ENCODE measurements at regions not wholly inside any gene's neighbourhood (a gene's known extent, or its start where the extent isn't known, plus 50 kb on each side); places are given as distances from the start of the nearest gene placed in this dataset.

- H3K9me3 ChIP-seq = no peaks in the 10 kb centered on the region
- no peaks in the 10 kb centered on the region for H3K36me3 ChIP-seq
- peaks cover 3% of the 10 kb centered on the region for H3K4me1 ChIP-seq
- no peak overlapping the region for H3K4me3 ChIP-seq
- no peaks in the 10 kb centered on the region for H3K27me3 ChIP-seq
- DNase-seq (ENCODE audit: low spot score in 2 of 2) = no peak
- TF ChIP-seq, protein P1, sequence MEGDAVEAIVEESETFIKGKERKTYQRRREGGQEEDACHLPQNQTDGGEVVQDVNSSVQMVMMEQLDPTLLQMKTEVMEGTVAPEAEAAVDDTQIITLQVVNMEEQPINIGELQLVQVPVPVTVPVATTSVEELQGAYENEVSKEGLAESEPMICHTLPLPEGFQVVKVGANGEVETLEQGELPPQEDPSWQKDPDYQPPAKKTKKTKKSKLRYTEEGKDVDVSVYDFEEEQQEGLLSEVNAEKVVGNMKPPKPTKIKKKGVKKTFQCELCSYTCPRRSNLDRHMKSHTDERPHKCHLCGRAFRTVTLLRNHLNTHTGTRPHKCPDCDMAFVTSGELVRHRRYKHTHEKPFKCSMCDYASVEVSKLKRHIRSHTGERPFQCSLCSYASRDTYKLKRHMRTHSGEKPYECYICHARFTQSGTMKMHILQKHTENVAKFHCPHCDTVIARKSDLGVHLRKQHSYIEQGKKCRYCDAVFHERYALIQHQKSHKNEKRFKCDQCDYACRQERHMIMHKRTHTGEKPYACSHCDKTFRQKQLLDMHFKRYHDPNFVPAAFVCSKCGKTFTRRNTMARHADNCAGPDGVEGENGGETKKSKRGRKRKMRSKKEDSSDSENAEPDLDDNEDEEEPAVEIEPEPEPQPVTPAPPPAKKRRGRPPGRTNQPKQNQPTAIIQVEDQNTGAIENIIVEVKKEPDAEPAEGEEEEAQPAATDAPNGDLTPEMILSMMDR (IDR thresholded peaks at IDR 0.05) = no peak
- TF ChIP-seq POLR2AphosphoS5 (IDR thresholded peaks at IDR 0.05) (no peak), EP300 (IDR thresholded peaks at IDR 0.05) (no peak), POLR2A (IDR thresholded peaks at IDR 0.05) (no peak)
- 21% methylated on average over 8 of the region's 8 CpGs for WGBS
- no peak overlapping the region for H3K27ac ChIP-seq
Observed at GRCh38 chr3:28835751-28836150, 445.1 kb upstream of the RBMS3 start.

- H3K27ac ChIP-seq = no peak overlapping the region
- DNase-seq (ENCODE audit: low spot score in 2 of 2) = no peak
- whole genome bisulfite sequencing = 44% methylated on average over 2 of the region's 2 CpGs
Observed at GRCh38 chr3:28836199-28836598, 444.7 kb upstream of the RBMS3 start.

DNA sequence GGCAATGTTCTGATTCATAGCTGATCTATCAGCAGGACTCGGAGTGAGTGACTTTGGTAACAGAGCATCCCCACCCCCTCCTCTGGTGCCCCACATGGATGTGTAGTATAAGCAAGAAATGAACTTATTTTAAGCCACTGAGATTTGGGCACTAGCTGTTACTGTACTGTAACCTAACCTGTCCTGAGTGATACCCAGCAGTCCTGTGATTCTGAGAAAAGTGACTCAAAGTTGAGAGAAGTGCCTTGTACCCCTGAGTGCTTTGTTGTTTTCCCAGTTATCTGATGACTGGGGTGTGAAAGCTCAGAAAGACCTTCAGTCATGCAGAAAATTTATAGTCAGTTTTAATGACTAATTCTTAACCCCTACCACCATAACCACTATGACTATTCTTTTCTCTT is 439.9 kb upstream of the RBMS3 start:
- no peak overlapping the region for H3K4me3 ChIP-seq
- H3K27ac ChIP-seq = no peak overlapping the region
- H3K36me3 ChIP-seq = no peaks in the 10 kb centered on the region
- 88% methylated on average over 1 of the region's 1 CpG for WGBS
- H3K9me3 ChIP-seq = no peaks in the 10 kb centered on the region
- no peak for DNase-seq (ENCODE audit: low spot score in 2 of 2)
- no peak for TF ChIP-seq POLR2AphosphoS5 (IDR thresholded peaks at IDR 0.05)
- TF ChIP-seq POLR2A (IDR thresholded peaks at IDR 0.05) = no peak
- no peak for TF ChIP-seq EP300 (IDR thresholded peaks at IDR 0.05)
- TF ChIP-seq, protein P1 (IDR thresholded peaks at IDR 0.05) = no peak
- no peaks in the 10 kb centered on the region for H3K4me1 ChIP-seq
- no peaks in the 10 kb centered on the region for H3K27me3 ChIP-seq

More at GRCh38 chr3:28836199-28836598, 444.7 kb upstream of the RBMS3 start:
- Histone ChIP-seq H3K9me3 (no peaks in the 10 kb centered on the region), H3K4me1 (peaks cover 3% of the 10 kb centered on the region), H3K27me3 (no peaks in the 10 kb centered on the region), H3K4me3 (no peak overlapping the region), H3K36me3 (no peaks in the 10 kb centered on the region)
- TF ChIP-seq POLR2AphosphoS5 (IDR thresholded peaks at IDR 0.05) (no peak), POLR2A (IDR thresholded peaks at IDR 0.05) (no peak), EP300 (IDR thresholded peaks at IDR 0.05) (no peak)
- TF ChIP-seq, protein P1 (IDR thresholded peaks at IDR 0.05) = no peak

DNA sequence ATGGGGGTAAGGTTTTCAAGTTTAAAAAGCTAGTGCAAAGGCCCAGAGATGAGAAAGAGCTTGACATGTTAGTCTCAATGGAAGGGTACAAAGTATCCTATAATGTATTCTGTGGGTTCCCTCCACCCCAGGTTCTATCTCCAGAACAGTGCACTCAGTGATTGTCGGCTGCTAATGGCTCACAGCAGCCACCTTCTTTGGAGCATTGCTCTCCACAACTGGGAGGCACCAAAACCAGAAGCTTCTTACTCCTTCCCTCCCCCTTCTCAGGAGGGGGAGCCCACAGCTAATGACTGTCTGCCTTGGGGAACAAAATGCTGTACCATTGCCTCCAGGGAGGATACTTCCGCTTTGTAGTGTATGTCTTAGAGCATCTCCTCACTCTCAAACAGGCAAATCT is 439.4 kb upstream of the RBMS3 start:
- 67% methylated on average over 2 of the region's 2 CpGs for WGBS
- no peak overlapping the region for H3K27ac ChIP-seq
- H3K36me3 ChIP-seq = no peaks in the 10 kb centered on the region
- TF ChIP-seq POLR2AphosphoS5 (IDR thresholded peaks at IDR 0.05) (no peak), POLR2A (IDR thresholded peaks at IDR 0.05) (no peak), EP300 (IDR thresholded peaks at IDR 0.05) (no peak)
- TF ChIP-seq, protein P1 (IDR thresholded peaks at IDR 0.05) = no peak
- H3K4me3 ChIP-seq = no peak overlapping the region
- no peaks in the 10 kb centered on the region for H3K27me3 ChIP-seq
- H3K9me3 ChIP-seq = no peaks in the 10 kb centered on the region
- no peaks in the 10 kb centered on the region for H3K4me1 ChIP-seq
- no peak for DNase-seq (ENCODE audit: low spot score in 2 of 2)

DNA sequence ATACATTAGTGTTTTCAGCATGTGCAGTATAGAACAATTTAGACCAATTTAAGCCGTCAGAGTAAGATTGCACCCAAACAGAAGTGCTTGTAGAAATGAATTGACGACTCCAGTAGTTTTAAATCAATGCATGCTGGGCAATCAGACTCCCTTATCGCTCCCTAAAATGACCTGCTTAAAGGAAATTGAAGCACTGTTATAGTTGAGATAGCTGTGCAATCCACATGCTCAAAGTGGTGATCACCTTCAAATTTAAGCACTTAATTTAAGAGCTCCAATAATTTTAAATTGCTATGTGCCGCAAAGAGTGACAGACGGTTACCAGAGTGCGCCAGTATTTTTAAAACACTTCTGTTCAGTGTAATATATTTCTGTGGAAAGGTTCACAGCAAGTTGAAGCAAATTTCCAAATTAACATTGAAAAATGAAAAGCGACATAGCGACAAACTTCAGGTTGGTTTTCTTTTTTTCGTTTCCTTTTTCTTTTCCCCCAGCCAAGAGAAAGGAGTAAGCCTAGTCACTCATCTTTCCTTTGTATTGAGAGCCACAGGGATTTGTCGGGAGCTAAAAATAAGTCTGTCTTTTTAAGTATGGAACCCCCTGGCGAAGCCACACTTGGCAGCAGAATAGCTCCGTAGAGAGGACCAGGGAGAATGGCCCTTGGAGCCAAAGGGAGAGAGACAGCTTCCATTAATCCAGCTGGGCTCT is 436.4 kb upstream of the RBMS3 start:
- 89% methylated on average over 12 of the region's 12 CpGs for WGBS
- TF ChIP-seq POLR2AphosphoS5 (IDR thresholded peaks at IDR 0.05) = no peak
- TF ChIP-seq, protein P1 (IDR thresholded peaks at IDR 0.05) = no peak
- TF ChIP-seq POLR2A (IDR thresholded peaks at IDR 0.05) = no peak
- TF ChIP-seq EP300 (IDR thresholded peaks at IDR 0.05) = no peak

More for the DNA sequence above, 436.4 kb upstream of the RBMS3 start:
- Histone ChIP-seq H3K4me1 (no peaks in the 10 kb centered on the region), H3K27me3 (no peaks in the 10 kb centered on the region), H3K27ac (no peak overlapping the region), H3K36me3 (no peaks in the 10 kb centered on the region), H3K9me3 (no peaks in the 10 kb centered on the region), H3K4me3 (no peak overlapping the region)
- no peak for DNase-seq (ENCODE audit: low spot score in 2 of 2)
